ENCODE measurements at regions not wholly inside any gene's neighbourhood (a gene's known extent, or its start where the extent isn't known, plus 50 kb on each side); places are given as distances from the start of the nearest gene placed in this dataset.
"Not testable (repeated sequence)": the region's sequence is repeated elsewhere in the genome, so short reads cannot be mapped to it uniquely, and the experiment has no call there.

GRCh38 chr21:28598214-28598613 lies 394.5 kb downstream of the LTN1 start:
- no peak overlapping the region for H3K4me3 Mint-ChIP-seq (ENCODE audit: low read depth)
- DNase-seq (ENCODE audit: low spot score) = no peak
- intact Hi-C loops (cut with micrococcal nuclease) = no loop called here
- H3K36me3 Mint-ChIP-seq (ENCODE audit: low read depth) = peaks cover 12% of the 10 kb centered on the region
- H3K27me3 Mint-ChIP-seq (ENCODE audit: low read depth) = no peaks in the 10 kb centered on the region
- peaks cover 42% of the 10 kb centered on the region for H3K9me3 Mint-ChIP-seq
- no peak overlapping the region for H3K27ac Mint-ChIP-seq
- H3K4me1 Mint-ChIP-seq (ENCODE audit: low read depth) = no peaks in the 10 kb centered on the region

- no peaks in the 10 kb centered on the region for H3K36me3 Mint-ChIP-seq (ENCODE audit: low read depth)
- H3K9me3 Mint-ChIP-seq = peaks cover 4% of the 10 kb centered on the region
- H3K27me3 Mint-ChIP-seq (ENCODE audit: low read depth) = no peaks in the 10 kb centered on the region
- intact Hi-C loops (cut with micrococcal nuclease) = no loop called here
- H3K4me1 Mint-ChIP-seq (ENCODE audit: low read depth) = no peaks in the 10 kb centered on the region
- no peak overlapping the region for H3K27ac Mint-ChIP-seq
- H3K4me3 Mint-ChIP-seq (ENCODE audit: low read depth) = no peak overlapping the region
- DNase-seq (ENCODE audit: low spot score) = no peak
These were observed 400.3 kb downstream of the LTN1 start for GRCh38 chr21:28592205-28592865.

GRCh38 chr21:28590676-28591075 lies 402.0 kb downstream of the LTN1 start:
- H3K27ac Mint-ChIP-seq = no peak overlapping the region
- H3K4me1 Mint-ChIP-seq (ENCODE audit: low read depth) = no peaks in the 10 kb centered on the region
- H3K27me3 Mint-ChIP-seq (ENCODE audit: low read depth) = no peaks in the 10 kb centered on the region
- H3K36me3 Mint-ChIP-seq (ENCODE audit: low read depth) = no peaks in the 10 kb centered on the region
- no peaks in the 10 kb centered on the region for H3K9me3 Mint-ChIP-seq
- intact Hi-C loops (cut with micrococcal nuclease) = no loop called here
- no peak for DNase-seq (ENCODE audit: low spot score)
- H3K4me3 Mint-ChIP-seq (ENCODE audit: low read depth) = no peak overlapping the region

- Mint-ChIP-seq H3K4me1 (ENCODE audit: low read depth) (no peaks in the 10 kb centered on the region), H3K4me3 (ENCODE audit: low read depth) (no peak overlapping the region), H3K27ac (no peak overlapping the region), H3K36me3 (ENCODE audit: low read depth) (no peaks in the 10 kb centered on the region), H3K27me3 (ENCODE audit: low read depth) (no peaks in the 10 kb centered on the region), H3K9me3 (no peaks in the 10 kb centered on the region)
- intact Hi-C loops (cut with micrococcal nuclease) = no loop called here
- no peak for DNase-seq (ENCODE audit: low spot score)
These were observed 402.7 kb downstream of the LTN1 start for GRCh38 chr21:28590026-28590425.

- Mint-ChIP-seq H3K4me1 (ENCODE audit: low read depth) (no peaks in the 10 kb centered on the region), H3K27me3 (ENCODE audit: low read depth) (no peaks in the 10 kb centered on the region), H3K36me3 (ENCODE audit: low read depth) (no peaks in the 10 kb centered on the region), H3K9me3 (no peaks in the 10 kb centered on the region), H3K27ac (no peak overlapping the region), H3K4me3 (ENCODE audit: low read depth) (no peak overlapping the region)
- intact Hi-C loops (cut with micrococcal nuclease) = no loop called here
- DNase-seq (ENCODE audit: low spot score) = no peak
These were observed 403.7 kb downstream of the LTN1 start for GRCh38 chr21:28588997-28589396.

- Mint-ChIP-seq H3K9me3 (no peaks in the 10 kb centered on the region), H3K27me3 (ENCODE audit: low read depth) (no peaks in the 10 kb centered on the region), H3K27ac (no peak overlapping the region), H3K36me3 (ENCODE audit: low read depth) (no peaks in the 10 kb centered on the region), H3K4me1 (ENCODE audit: low read depth) (no peaks in the 10 kb centered on the region), H3K4me3 (ENCODE audit: low read depth) (no peak overlapping the region)
- no peak for DNase-seq (ENCODE audit: low spot score)
- intact Hi-C loops (cut with micrococcal nuclease) = no loop called here
These were observed 404.9 kb downstream of the LTN1 start for GRCh38 chr21:28587748-28588147.

GRCh38 chr21:28581976-28582375 lies 410.7 kb downstream of the LTN1 start:
- no peaks in the 10 kb centered on the region for H3K36me3 Mint-ChIP-seq (ENCODE audit: low read depth)

GRCh38 chr21:28581311-28581731 lies 411.4 kb downstream of the LTN1 start:
- not testable (repeated sequence) for H3K4me3 Mint-ChIP-seq (ENCODE audit: low read depth); H3K4me1 Mint-ChIP-seq (ENCODE audit: low read depth)

More at GRCh38 chr21:28581976-28582375, 410.7 kb downstream of the LTN1 start:
- H3K27me3 Mint-ChIP-seq (ENCODE audit: low read depth) = no peaks in the 10 kb centered on the region
- intact Hi-C loops (cut with micrococcal nuclease) = no loop called here
- H3K27ac Mint-ChIP-seq = no peak overlapping the region
- no peak for DNase-seq (ENCODE audit: low spot score)
- no peaks in the 10 kb centered on the region for H3K4me1 Mint-ChIP-seq (ENCODE audit: low read depth)
- H3K4me3 Mint-ChIP-seq (ENCODE audit: low read depth) = no peak overlapping the region
- no peaks in the 10 kb centered on the region for H3K9me3 Mint-ChIP-seq

GRCh38 chr21:28580585-28580984 lies 412.1 kb downstream of the LTN1 start:
- H3K4me1 Mint-ChIP-seq (ENCODE audit: low read depth) = no peaks in the 10 kb centered on the region
- DNase-seq (ENCODE audit: low spot score) = no peak
- intact Hi-C loops (cut with micrococcal nuclease) = no loop called here
- H3K27me3 Mint-ChIP-seq (ENCODE audit: low read depth) = no peaks in the 10 kb centered on the region
- H3K4me3 Mint-ChIP-seq (ENCODE audit: low read depth) = no peak overlapping the region
- H3K36me3 Mint-ChIP-seq (ENCODE audit: low read depth) = no peaks in the 10 kb centered on the region
- no peak overlapping the region for H3K27ac Mint-ChIP-seq
- no peaks in the 10 kb centered on the region for H3K9me3 Mint-ChIP-seq

More at GRCh38 chr21:28581311-28581731, 411.4 kb downstream of the LTN1 start:
- H3K27ac Mint-ChIP-seq; H3K27me3 Mint-ChIP-seq (ENCODE audit: low read depth); intact Hi-C loops (cut with micrococcal nuclease); H3K9me3 Mint-ChIP-seq; DNase-seq (ENCODE audit: low spot score); H3K36me3 Mint-ChIP-seq (ENCODE audit: low read depth): not testable (repeated sequence)

GRCh38 chr21:28579986-28580550 lies 412.6 kb downstream of the LTN1 start:
- Mint-ChIP-seq H3K27me3 (ENCODE audit: low read depth) (no peaks in the 10 kb centered on the region), H3K9me3 (no peaks in the 10 kb centered on the region), H3K4me3 (ENCODE audit: low read depth) (no peak overlapping the region), H3K36me3 (ENCODE audit: low read depth) (no peaks in the 10 kb centered on the region), H3K27ac (no peak overlapping the region), H3K4me1 (ENCODE audit: low read depth) (no peaks in the 10 kb centered on the region)
- no peak for DNase-seq (ENCODE audit: low spot score)
- intact Hi-C loops (cut with micrococcal nuclease) = no loop called here

GRCh38 chr21:28568692-28569091 lies 424.0 kb downstream of the LTN1 start:
- DNase-seq (ENCODE audit: low spot score) = no peak
- intact Hi-C loops (cut with micrococcal nuclease) = no loop called here
- no peak overlapping the region for H3K4me3 Mint-ChIP-seq (ENCODE audit: low read depth)
- H3K36me3 Mint-ChIP-seq (ENCODE audit: low read depth) = no peaks in the 10 kb centered on the region
- no peak overlapping the region for H3K27ac Mint-ChIP-seq
- H3K27me3 Mint-ChIP-seq (ENCODE audit: low read depth) = no peaks in the 10 kb centered on the region
- no peaks in the 10 kb centered on the region for H3K4me1 Mint-ChIP-seq (ENCODE audit: low read depth)
- H3K9me3 Mint-ChIP-seq = peaks cover 6% of the 10 kb centered on the region

GRCh38 chr21:28563933-28564332 lies 428.7 kb downstream of the LTN1 start:
- H3K4me3 Mint-ChIP-seq (ENCODE audit: low read depth); intact Hi-C loops (cut with micrococcal nuclease); H3K27ac Mint-ChIP-seq; H3K4me1 Mint-ChIP-seq (ENCODE audit: low read depth); H3K27me3 Mint-ChIP-seq (ENCODE audit: low read depth); DNase-seq (ENCODE audit: low spot score); H3K36me3 Mint-ChIP-seq (ENCODE audit: low read depth): not testable (repeated sequence)
- peaks cover 12% of the 10 kb centered on the region for H3K9me3 Mint-ChIP-seq

GRCh38 chr21:28561772-28562171 lies 430.9 kb downstream of the LTN1 start:
- H3K27me3 Mint-ChIP-seq (ENCODE audit: low read depth) = no peaks in the 10 kb centered on the region

More at GRCh38 chr21:28561772-28562171, 430.9 kb downstream of the LTN1 start:
- Mint-ChIP-seq H3K36me3 (ENCODE audit: low read depth) (no peaks in the 10 kb centered on the region), H3K9me3 (peaks cover 12% of the 10 kb centered on the region), H3K27ac (no peak overlapping the region), H3K4me1 (ENCODE audit: low read depth) (peaks cover 5% of the 10 kb centered on the region), H3K4me3 (ENCODE audit: low read depth) (no peak overlapping the region)
- DNase-seq (ENCODE audit: low spot score) = no peak
- intact Hi-C loops (cut with micrococcal nuclease) = no loop called here
